ENCODE measurements at regions not wholly inside any gene's neighbourhood (a gene's known extent, or its start where the extent isn't known, plus 50 kb on each side); places are given as distances from the start of the nearest gene placed in this dataset.
"Not testable (repeated sequence)": the region's sequence is repeated elsewhere in the genome, so short reads cannot be mapped to it uniquely, and the experiment has no call there.

GRCh38 chr11:134971381-134971780, 559.3 kb upstream of the B3GAT1 start:
- H3K4me3 ChIP-seq = no peak overlapping the region
- no peaks in the 10 kb centered on the region for H3K9me3 ChIP-seq
- H3K36me3 ChIP-seq = no peaks in the 10 kb centered on the region
- peaks cover 0 to 25% (median 0%) of the 10 kb centered on the region in 4 donors for H3K27me3 ChIP-seq
- intact Hi-C loops (cut with DNase I) = no loop called here
- WGBS = 81% methylated on average over 5 of the region's 8 CpGs
- no peaks in the 10 kb centered on the region for H3K4me1 ChIP-seq
- no peak overlapping the region for H3K27ac ChIP-seq (replicated peaks in 1 of 4)
- DNase-seq (ENCODE audit: extremely low spot score) = peak; percentile 53
- no peak for TF ChIP-seq CTCF (IDR thresholded peaks at IDR 0.05)
- no peak for TF ChIP-seq POLR2AphosphoS5 (IDR thresholded peaks at IDR 0.05)
- no peak for TF ChIP-seq POLR2A (IDR thresholded peaks at IDR 0.05; ENCODE audit: low read depth)
- TF ChIP-seq EP300 (IDR thresholded peaks at IDR 0.05) = no peak

- Histone ChIP-seq H3K27me3 (peaks cover 0 to 30% (median 0%) of the 10 kb centered on the region in 4 donors), H3K36me3 (no peaks in the 10 kb centered on the region), H3K4me1 (no peaks in the 10 kb centered on the region), H3K27ac (replicated peaks in 1 of 4) (no peak overlapping the region), H3K9me3 (no peaks in the 10 kb centered on the region), H3K4me3 (no peak overlapping the region)
- TF ChIP-seq CTCF (IDR thresholded peaks at IDR 0.05) (no peak), EP300 (IDR thresholded peaks at IDR 0.05) (no peak), POLR2A (IDR thresholded peaks at IDR 0.05; ENCODE audit: low read depth) (no peak), POLR2AphosphoS5 (IDR thresholded peaks at IDR 0.05) (no peak)
- DNase-seq (ENCODE audit: extremely low spot score) = no peak
- intact Hi-C loops (cut with DNase I) = no loop called here
- WGBS = 80% methylated on average over 2 of the region's 2 CpGs
These were observed 555.7 kb upstream of the B3GAT1 start for GRCh38 chr11:134967746-134968145.

GRCh38 chr11:134961386-134961785, 549.3 kb upstream of the B3GAT1 start:
- H3K36me3 ChIP-seq; H3K4me1 ChIP-seq; H3K27ac ChIP-seq (replicated peaks in 1 of 4); H3K4me3 ChIP-seq; intact Hi-C loops (cut with DNase I); H3K9me3 ChIP-seq; DNase-seq (ENCODE audit: extremely low spot score): not testable (repeated sequence)
- 90% methylated on average over 30 of the region's 30 CpGs for WGBS
- peaks cover 0 to 35% (median 0%) of the 10 kb centered on the region in 4 donors for H3K27me3 ChIP-seq

- TF ChIP-seq POLR2AphosphoS5 (IDR thresholded peaks at IDR 0.05) (no peak), CTCF (IDR thresholded peaks at IDR 0.05) (no peak), EP300 (IDR thresholded peaks at IDR 0.05) (no peak), POLR2A (IDR thresholded peaks at IDR 0.05; ENCODE audit: low read depth) (no peak)
- Histone ChIP-seq H3K27me3 (peaks cover 0 to 38% (median 0%) of the 10 kb centered on the region in 4 donors), H3K27ac (replicated peaks in 1 of 4) (no peak overlapping the region), H3K36me3 (no peaks in the 10 kb centered on the region), H3K4me1 (no peaks in the 10 kb centered on the region), H3K9me3 (no peaks in the 10 kb centered on the region), H3K4me3 (no peak overlapping the region)
- WGBS = 92% methylated on average over 8 of the region's 8 CpGs
- intact Hi-C loops (cut with DNase I) = no loop called here
- DNase-seq (ENCODE audit: extremely low spot score) = peak; percentile 74
These were observed 546.8 kb upstream of the B3GAT1 start for GRCh38 chr11:134958870-134959269.

GRCh38 chr11:134958336-134958640, 546.2 kb upstream of the B3GAT1 start:
- 74% methylated on average over 7 of the region's 9 CpGs for WGBS
- Histone ChIP-seq H3K36me3 (no peaks in the 10 kb centered on the region), H3K27me3 (peaks cover 0 to 35% (median 0%) of the 10 kb centered on the region in 4 donors), H3K4me1 (no peaks in the 10 kb centered on the region), H3K4me3 (no peak overlapping the region), H3K27ac (replicated peaks in 1 of 4) (no peak overlapping the region), H3K9me3 (no peaks in the 10 kb centered on the region)
- intact Hi-C loops (cut with DNase I) = no loop called here
- TF ChIP-seq CTCF (IDR thresholded peaks at IDR 0.05) (no peak), POLR2A (IDR thresholded peaks at IDR 0.05; ENCODE audit: low read depth) (no peak), POLR2AphosphoS5 (IDR thresholded peaks at IDR 0.05) (no peak), EP300 (IDR thresholded peaks at IDR 0.05) (no peak)
- DNase-seq (ENCODE audit: extremely low spot score) = peak; percentile 89

All from esophagus muscularis mucosa (tissue), 4 donors.